Uterus (tissue), 3 donors: ENCODE measurements at regions not wholly inside any gene's neighbourhood (a gene's known extent, or its start where the extent isn't known, plus 50 kb on each side); places are given as distances from the start of the nearest gene placed in this dataset.
"Not testable (repeated sequence)": the region's sequence is repeated elsewhere in the genome, so short reads cannot be mapped to it uniquely, and the experiment has no call there.

Experiments
- DNase-seq, 2 donors: peaks; one replicate each; pipeline ENCODE4 v3.0.0-alpha.2; 2019 to 2020
- H3K27ac ChIP-seq, 2 donors: fragments of 200-600 bp; sonication (generic); 1 replicate in 1 of 2; 2 replicates in 1 of 2; pipeline ENCODE4 v1.5.1; 2016 to 2018
- H3K27me3 ChIP-seq, 2 donors: fragments of 200-600 bp; sonication (generic); one replicate each; pipeline ENCODE4 v1.5.1; 2018 to 2019; ENCODE audit warnings: control low read depth in 1 of 2
- H3K36me3 ChIP-seq, 2 donors: fragments of 200-600 bp; sonication (generic); one replicate each; pipeline ENCODE4 v1.5.1; 2019; ENCODE audit warnings: control low read depth in 1 of 2
- H3K4me1 ChIP-seq, 2 donors: fragments of 200-600 bp; sonication (generic); one replicate each; pipeline ENCODE4 v1.5.1; 2018 to 2019; ENCODE audit warnings: control low read depth in 1 of 2
- H3K4me3 ChIP-seq, 2 donors: fragments of 200-600 bp; sonication (generic); 1 replicate in 1 of 2; 2 replicates in 1 of 2; pipeline ENCODE4 v1.5.1; 2018 to 2019; ENCODE audit warnings: mild to moderate bottlenecking in 1 of 2
- H3K9me3 ChIP-seq, 2 donors: fragments of 200-600 bp; sonication (generic); one replicate each; pipeline ENCODE4 v1.5.1; 2019; ENCODE audit warnings: control low read depth in 1 of 2
- POLR2A ChIP-seq, 2 donors: fragments of 450-650 bp; IDR thresholded peaks; one replicate each; pipeline ENCODE4 v1.6.1; 2016; ENCODE audit warnings: antibody characterized with exemption in 2 of 2, mild to moderate bottlenecking in 1 of 2, moderate library complexity in 1 of 2
- intact Hi-C: fragments of 100-400 bp; cut with DNase I; formaldehyde crosslinking; loops from one replicate; pipeline ENCODE4 v1.15.1; 2023; ENCODE audit warnings: low total_unique reads
- TF ChIP-seq, protein P1 (sequence below), 4 experiments: fragments of 200-600 bp in 2 of 4; fragments of 450-650 bp in 2 of 4; sonication (generic) in 2 of 4; IDR thresholded peaks; one replicate each; pipeline ENCODE4 v1.5.1; 2016 to 2019; ENCODE audit warnings: antibody characterized with exemption in 4 of 4, mild to moderate bottlenecking in 2 of 4, moderate library complexity in 1 of 4
- donor health status: DM: yes; HTN: yes; CAD: no.

DNA sequence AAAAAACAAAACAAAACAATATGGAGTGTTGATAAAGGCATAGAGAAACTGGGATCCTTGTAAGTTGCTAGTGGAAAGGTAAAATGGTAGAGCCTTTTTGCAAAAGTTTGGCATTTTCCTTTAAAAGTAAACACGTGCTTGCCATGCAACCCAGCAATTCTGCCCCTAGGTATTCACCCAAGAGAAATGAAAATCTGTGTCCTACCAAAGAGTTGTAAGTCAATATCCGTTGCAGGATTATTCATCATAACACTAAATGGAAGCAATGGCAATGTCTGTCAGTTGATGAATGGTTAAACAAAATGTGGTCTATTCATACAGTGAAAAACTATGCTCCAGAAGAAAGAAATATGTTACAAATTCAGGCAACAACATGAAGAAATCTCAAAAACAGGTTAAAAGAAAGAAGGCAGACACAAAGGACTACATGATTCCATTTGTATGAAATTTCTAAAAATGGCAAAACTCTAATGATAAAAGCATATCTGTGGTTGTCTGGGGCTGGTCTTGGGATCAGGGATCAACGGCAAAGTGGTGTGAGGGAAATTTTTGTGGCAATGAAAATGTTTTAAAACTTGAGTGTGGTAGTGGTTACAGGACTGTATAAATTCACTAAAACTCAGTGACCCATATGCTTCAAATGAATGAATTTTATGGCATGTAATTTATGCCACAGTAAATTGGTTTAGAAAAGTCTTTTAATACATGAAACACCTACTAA is 229.6 kb downstream of the OPA1 start:
- intact Hi-C loops = no loop called here
- DNase-seq = no peak
- H3K27me3 ChIP-seq = no peaks in the 10 kb centered on the region
- no peaks in the 10 kb centered on the region for H3K9me3 ChIP-seq
- no peaks in the 10 kb centered on the region for H3K4me1 ChIP-seq
- no peak overlapping the region for H3K4me3 ChIP-seq
- TF ChIP-seq, protein P1, sequence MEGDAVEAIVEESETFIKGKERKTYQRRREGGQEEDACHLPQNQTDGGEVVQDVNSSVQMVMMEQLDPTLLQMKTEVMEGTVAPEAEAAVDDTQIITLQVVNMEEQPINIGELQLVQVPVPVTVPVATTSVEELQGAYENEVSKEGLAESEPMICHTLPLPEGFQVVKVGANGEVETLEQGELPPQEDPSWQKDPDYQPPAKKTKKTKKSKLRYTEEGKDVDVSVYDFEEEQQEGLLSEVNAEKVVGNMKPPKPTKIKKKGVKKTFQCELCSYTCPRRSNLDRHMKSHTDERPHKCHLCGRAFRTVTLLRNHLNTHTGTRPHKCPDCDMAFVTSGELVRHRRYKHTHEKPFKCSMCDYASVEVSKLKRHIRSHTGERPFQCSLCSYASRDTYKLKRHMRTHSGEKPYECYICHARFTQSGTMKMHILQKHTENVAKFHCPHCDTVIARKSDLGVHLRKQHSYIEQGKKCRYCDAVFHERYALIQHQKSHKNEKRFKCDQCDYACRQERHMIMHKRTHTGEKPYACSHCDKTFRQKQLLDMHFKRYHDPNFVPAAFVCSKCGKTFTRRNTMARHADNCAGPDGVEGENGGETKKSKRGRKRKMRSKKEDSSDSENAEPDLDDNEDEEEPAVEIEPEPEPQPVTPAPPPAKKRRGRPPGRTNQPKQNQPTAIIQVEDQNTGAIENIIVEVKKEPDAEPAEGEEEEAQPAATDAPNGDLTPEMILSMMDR (IDR thresholded peaks at IDR 0.05) = no peak
- no peak for TF ChIP-seq POLR2A (IDR thresholded peaks at IDR 0.05)
- H3K27ac ChIP-seq = no peak overlapping the region
- no peaks in the 10 kb centered on the region for H3K36me3 ChIP-seq

DNA sequence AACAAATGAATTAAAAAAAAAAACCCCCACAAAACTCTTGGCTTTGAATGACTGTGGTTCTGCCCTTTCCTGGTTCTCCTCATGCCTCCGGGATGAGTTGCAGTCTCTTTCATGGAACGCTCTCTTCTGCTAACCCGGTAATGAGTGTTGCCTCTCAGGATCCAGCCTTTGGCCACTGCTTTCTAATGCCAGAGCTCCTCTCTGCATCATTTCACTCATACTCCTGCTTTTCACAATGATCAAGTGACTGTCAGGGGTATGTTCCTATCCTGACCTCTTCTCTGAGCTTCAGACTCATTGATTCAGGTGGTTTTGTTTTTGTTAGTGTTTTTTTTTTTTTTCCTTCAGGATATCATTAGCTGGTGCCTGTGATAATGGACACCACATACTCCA is 230.2 kb downstream of the OPA1 start:
- DNase-seq, H3K4me1 ChIP-seq, H3K27me3 ChIP-seq, H3K9me3 ChIP-seq, H3K36me3 ChIP-seq, intact Hi-C loops, H3K27ac ChIP-seq, H3K4me3 ChIP-seq: not testable (repeated sequence)

GRCh38 chr3:193824365-193824764 is 231.4 kb downstream of the OPA1 start:
- no peaks in the 10 kb centered on the region for H3K9me3 ChIP-seq
- H3K4me1 ChIP-seq = no peaks in the 10 kb centered on the region
- TF ChIP-seq, protein P1 (IDR thresholded peaks at IDR 0.05) = no peak
- TF ChIP-seq POLR2A (IDR thresholded peaks at IDR 0.05) = no peak
- no peak overlapping the region for H3K4me3 ChIP-seq
- no peak overlapping the region for H3K27ac ChIP-seq
- no peaks in the 10 kb centered on the region for H3K27me3 ChIP-seq
- DNase-seq = no peak
- intact Hi-C loops = no loop called here
- no peaks in the 10 kb centered on the region for H3K36me3 ChIP-seq

- Histone ChIP-seq H3K27ac (no peak overlapping the region), H3K36me3 (no peaks in the 10 kb centered on the region), H3K27me3 (no peaks in the 10 kb centered on the region), H3K4me1 (no peaks in the 10 kb centered on the region), H3K9me3 (no peaks in the 10 kb centered on the region), H3K4me3 (no peak overlapping the region)
- TF ChIP-seq, protein P1 (IDR thresholded peaks at IDR 0.05) = no peak
- no peak for TF ChIP-seq POLR2A (IDR thresholded peaks at IDR 0.05)
- intact Hi-C loops = no loop called here
- no peak for DNase-seq
Measured at GRCh38 chr3:193825617-193826016, 232.6 kb downstream of the OPA1 start.

- H3K4me1 ChIP-seq = no peaks in the 10 kb centered on the region
- H3K27ac ChIP-seq = no peak overlapping the region
- no peak for DNase-seq
- H3K36me3 ChIP-seq = no peaks in the 10 kb centered on the region
- no peaks in the 10 kb centered on the region for H3K9me3 ChIP-seq
- H3K4me3 ChIP-seq = no peak overlapping the region
- TF ChIP-seq POLR2A (IDR thresholded peaks at IDR 0.05) = no peak
- TF ChIP-seq, protein P1 (IDR thresholded peaks at IDR 0.05) = no peak
- intact Hi-C loops = no loop called here
- H3K27me3 ChIP-seq = no peaks in the 10 kb centered on the region
Measured at GRCh38 chr3:193826159-193826795, 233.3 kb downstream of the OPA1 start.
